ENCODE measurements at regions not wholly inside any gene's neighbourhood (a gene's known extent, or its start where the extent isn't known, plus 50 kb on each side); places are given as distances from the start of the nearest gene placed in this dataset.

DNA sequence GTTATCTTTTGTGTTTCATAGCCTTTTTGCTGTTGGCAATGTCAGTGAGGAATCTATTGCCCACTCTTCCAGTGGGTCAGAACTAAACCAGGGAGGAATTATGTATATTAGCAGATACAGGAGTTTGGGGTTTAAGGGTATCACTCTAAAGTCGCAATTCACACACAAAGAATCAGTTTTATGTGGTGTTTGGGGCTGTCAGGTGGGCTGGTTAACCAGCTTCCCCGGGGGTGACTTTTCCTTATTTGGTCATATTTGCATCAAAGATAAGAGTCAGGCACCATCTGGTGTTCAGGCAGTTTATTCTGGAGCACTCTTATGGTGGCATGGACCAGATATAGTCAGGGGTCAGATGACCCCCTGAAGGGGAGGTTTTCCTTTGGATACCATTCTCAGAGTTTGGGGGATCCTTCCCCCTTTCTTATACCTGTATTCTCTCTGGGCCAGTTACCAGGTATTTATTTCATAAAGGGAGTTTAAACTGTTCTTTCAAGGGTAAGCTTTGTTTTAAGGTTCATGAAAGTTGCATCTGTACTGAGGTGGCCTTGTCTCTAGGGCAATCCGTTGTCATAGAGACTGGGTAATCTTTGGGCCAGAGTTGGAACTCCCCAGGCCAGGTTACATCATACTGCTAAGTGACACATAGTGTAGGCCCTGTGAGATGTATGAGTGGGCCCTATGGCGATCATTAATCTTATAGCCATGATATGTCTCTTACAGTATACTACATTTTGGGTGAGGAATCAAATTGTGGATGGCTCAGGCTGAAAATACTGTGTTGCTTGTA, 148.2 kb downstream of the RWDD3 start:
- DNase-seq (no peak), ATAC-seq (ENCODE audit: low read depth in 2 of 2) (no peak)
- H3K36me3 Mint-ChIP-seq = no peaks in the 10 kb centered on the region
- no peaks in the 10 kb centered on the region for H3K4me1 Mint-ChIP-seq
- H3K9me3 Mint-ChIP-seq = peaks cover 0 to 2% (median 0%) of the 10 kb centered on the region in 7 donors
- H3K4me3 Mint-ChIP-seq = no peak overlapping the region
- no peaks in the 10 kb centered on the region for H3K27me3 Mint-ChIP-seq
- no peak overlapping the region for H3K27ac Mint-ChIP-seq

DNA sequence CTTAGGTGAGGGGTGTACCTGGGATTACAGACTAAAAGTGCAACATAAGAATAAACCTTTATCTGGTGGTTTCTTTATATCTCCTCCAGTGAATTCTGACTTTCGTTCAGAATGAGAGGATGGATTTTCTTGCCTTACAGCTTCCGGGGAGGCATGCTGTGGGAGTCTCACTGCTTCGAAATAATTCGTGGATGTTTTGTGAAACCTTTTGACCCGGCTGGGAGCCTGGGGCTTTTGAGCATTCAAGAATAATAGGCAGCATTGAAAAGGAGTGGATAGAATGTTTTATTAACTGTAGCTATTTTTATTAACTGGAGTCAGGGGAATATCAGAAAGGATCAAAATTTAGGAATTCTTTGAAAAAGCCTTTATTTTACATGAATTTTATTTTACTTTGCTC, 149.1 kb downstream of the RWDD3 start:
- H3K9me3 Mint-ChIP-seq = peaks cover 0 to 2% (median 0%) of the 10 kb centered on the region in 7 donors
- ATAC-seq (ENCODE audit: low read depth in 2 of 2) = no peak
- no peak for DNase-seq
- no peaks in the 10 kb centered on the region for H3K4me1 Mint-ChIP-seq
- H3K36me3 Mint-ChIP-seq = no peaks in the 10 kb centered on the region
- H3K4me3 Mint-ChIP-seq = no peak overlapping the region
- no peaks in the 10 kb centered on the region for H3K27me3 Mint-ChIP-seq
- no peak overlapping the region for H3K27ac Mint-ChIP-seq

DNA sequence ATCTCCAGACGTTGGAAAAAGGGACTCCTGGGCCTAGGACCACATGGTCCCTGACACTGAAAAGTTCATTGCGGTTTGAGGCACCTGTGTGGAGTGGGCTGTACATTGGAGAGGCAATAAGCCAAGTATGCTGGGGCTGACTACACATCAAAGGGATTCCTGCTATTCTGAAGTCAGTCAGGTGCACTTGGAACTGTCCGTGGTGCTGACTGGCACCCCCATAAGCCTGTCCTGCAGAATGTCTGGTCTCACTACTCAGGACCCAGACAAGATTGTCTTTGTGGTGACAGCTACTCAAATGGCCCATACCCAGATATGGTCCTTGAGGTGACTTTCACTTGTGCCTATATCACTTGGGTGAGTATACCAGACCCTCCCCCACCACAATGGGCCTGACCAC, 150.6 kb downstream of the RWDD3 start:
- H3K27me3 Mint-ChIP-seq = no peaks in the 10 kb centered on the region
- H3K36me3 Mint-ChIP-seq = no peaks in the 10 kb centered on the region
- H3K4me1 Mint-ChIP-seq = no peaks in the 10 kb centered on the region
- no peak overlapping the region for H3K4me3 Mint-ChIP-seq
- ATAC-seq (ENCODE audit: low read depth in 2 of 2) = no peak
- no peak for DNase-seq
- peaks cover 0 to 2% (median 0%) of the 10 kb centered on the region in 7 donors for H3K9me3 Mint-ChIP-seq
- no peak overlapping the region for H3K27ac Mint-ChIP-seq

DNA sequence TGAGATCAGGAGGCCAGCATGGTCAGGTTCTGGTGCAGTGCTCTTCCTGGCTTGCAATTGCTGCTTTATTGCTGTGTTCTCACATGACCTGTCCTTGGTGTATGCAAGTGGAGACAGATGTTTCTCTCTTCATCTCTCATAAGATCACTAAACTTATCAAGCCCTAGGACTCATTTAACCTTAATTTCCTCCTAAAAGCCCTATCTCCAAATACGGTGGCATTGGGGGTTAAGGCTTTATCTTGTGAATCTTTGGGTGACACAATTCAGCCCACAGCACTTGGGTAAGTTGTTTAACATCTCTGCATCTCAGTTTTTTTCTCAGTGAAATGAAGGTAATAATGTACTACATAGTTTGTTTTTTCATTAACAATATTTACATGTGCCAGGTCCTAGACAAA, 152.4 kb downstream of the RWDD3 start:
- no peak for DNase-seq
- Mint-ChIP-seq H3K27ac (no peak overlapping the region), H3K4me1 (no peaks in the 10 kb centered on the region), H3K36me3 (no peaks in the 10 kb centered on the region), H3K4me3 (no peak overlapping the region), H3K27me3 (no peaks in the 10 kb centered on the region), H3K9me3 (peaks cover 0 to 6% (median 0%) of the 10 kb centered on the region in 7 donors)
- ATAC-seq (ENCODE audit: low read depth in 2 of 2) = no peak

DNA sequence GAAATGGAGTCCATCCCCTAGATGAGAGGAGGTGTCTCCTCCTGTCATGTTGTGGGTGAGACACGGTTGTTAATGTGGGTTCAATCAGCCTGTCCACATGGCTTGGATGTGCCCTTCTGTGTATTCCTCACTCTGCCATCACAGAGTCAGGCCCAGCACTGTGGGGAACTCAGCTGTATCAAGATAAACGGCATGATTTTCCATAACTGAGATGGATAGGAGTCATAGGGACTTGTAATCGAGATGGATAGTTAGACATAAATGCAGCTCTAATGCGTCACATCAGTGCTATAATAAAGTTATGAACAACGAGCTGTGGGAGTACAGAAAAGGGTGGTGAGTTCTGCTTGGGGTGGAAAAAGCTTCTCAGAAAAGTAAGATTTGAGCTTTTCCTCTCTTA, 152.9 kb downstream of the RWDD3 start:
- H3K4me1 Mint-ChIP-seq = no peaks in the 10 kb centered on the region
- H3K36me3 Mint-ChIP-seq = no peaks in the 10 kb centered on the region

DNA sequence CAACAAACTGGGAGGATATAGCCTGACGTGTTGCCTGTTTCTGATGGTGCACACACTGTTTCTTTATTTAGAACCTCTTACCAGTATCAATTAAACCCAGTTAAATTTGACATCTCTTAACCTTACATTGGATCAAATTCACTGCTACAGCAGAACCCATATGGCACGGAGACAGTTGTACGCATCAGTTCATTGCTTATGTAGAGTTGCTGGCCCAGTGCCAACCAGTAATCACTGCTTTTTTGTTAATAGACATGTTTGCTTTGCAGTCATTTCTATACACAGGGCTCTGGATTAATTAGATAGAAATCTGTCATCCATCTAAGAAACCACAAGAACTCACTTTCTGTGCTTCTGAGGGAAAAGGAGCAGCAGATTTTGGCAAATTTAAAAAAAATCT, 154.0 kb downstream of the RWDD3 start:
- H3K27me3 Mint-ChIP-seq = no peaks in the 10 kb centered on the region
- no peaks in the 10 kb centered on the region for H3K4me1 Mint-ChIP-seq
- H3K27ac Mint-ChIP-seq = no peak overlapping the region
- ATAC-seq (ENCODE audit: low read depth in 2 of 2) (no peak), DNase-seq (no peak)
- H3K36me3 Mint-ChIP-seq = no peaks in the 10 kb centered on the region
- H3K4me3 Mint-ChIP-seq = no peak overlapping the region
- H3K9me3 Mint-ChIP-seq = peaks cover 0 to 6% (median 0%) of the 10 kb centered on the region in 7 donors

More for the DNA sequence above, 152.9 kb downstream of the RWDD3 start:
- H3K9me3 Mint-ChIP-seq = peaks cover 0 to 6% (median 0%) of the 10 kb centered on the region in 7 donors
- no peak overlapping the region for H3K27ac Mint-ChIP-seq
- H3K27me3 Mint-ChIP-seq = no peaks in the 10 kb centered on the region
- DNase-seq (no peak), ATAC-seq (ENCODE audit: low read depth in 2 of 2) (no peak)
- H3K4me3 Mint-ChIP-seq = no peak overlapping the region

DNA sequence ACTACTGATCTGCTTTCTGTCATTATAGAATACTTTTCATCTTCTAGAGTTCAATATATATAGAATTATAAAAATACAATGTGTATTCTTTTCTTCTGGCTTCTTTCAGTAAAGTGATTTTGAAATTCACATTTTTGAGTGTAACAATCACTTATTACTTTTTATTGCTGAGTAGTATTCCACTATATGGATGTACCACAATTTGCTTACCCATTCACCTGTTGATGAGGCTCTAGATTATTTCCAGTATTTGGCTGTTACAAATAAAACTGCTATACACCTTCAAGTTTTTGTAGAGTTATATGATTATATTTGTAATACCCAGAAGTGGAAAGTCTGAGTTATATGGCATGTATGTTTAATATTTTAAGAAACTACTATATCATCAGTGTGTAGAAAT, 159.4 kb downstream of the RWDD3 start:
- ATAC-seq (ENCODE audit: low read depth in 2 of 2) = no peak
- H3K27ac Mint-ChIP-seq = no peak overlapping the region

DNA sequence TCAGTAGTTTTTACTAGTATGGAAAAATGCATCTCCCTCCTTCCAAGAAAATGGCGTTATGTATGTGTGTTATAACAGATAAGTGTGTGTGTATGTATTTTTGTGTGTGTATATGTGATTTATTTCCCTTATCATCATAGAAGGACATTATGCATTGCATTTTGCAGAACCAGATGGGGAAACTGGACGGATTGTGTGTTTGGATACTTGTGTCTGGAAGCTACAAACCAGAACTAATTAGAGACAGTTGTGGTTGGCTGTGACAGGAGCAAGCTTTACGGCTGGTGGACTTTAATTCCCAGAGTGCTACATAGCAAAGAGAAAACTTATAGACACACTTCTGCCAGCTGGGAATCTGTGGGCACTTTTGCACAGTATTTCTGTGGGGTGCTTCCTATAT, 162.5 kb downstream of the RWDD3 start:
- Mint-ChIP-seq H3K27me3 (no peaks in the 10 kb centered on the region), H3K27ac (no peak overlapping the region), H3K4me1 (no peaks in the 10 kb centered on the region), H3K9me3 (peaks cover 0 to 11% (median 4%) of the 10 kb centered on the region in 7 donors), H3K36me3 (no peaks in the 10 kb centered on the region), H3K4me3 (no peak overlapping the region)
- DNase-seq = no peak
- no peak for ATAC-seq (ENCODE audit: low read depth in 2 of 2)

More for the DNA sequence above, 159.4 kb downstream of the RWDD3 start:
- no peak overlapping the region for H3K4me3 Mint-ChIP-seq
- H3K27me3 Mint-ChIP-seq = no peaks in the 10 kb centered on the region
- H3K36me3 Mint-ChIP-seq = no peaks in the 10 kb centered on the region
- no peak for DNase-seq
- no peaks in the 10 kb centered on the region for H3K4me1 Mint-ChIP-seq
- H3K9me3 Mint-ChIP-seq = peaks cover 0 to 8% (median 5%) of the 10 kb centered on the region in 7 donors

DNA sequence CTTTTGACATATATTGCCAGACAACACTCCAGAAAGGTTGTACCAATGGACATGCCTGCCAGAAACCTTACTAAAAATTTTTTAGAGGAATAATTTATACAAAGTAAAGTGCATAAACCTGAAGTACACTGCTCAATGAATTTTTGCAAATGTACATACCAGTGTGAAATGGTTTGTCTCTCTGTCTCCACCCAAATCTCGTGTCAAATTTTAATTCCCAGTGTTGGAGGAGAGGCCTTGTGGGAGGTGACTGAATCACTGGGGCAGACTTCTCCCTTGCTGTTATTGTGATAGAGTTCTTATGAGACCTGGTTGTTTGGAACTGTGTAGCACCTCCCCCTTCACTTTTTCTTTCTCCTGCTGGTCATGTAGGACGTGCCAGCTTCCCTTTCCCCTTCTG, 168.8 kb downstream of the RWDD3 start:
- Mint-ChIP-seq H3K36me3 (peaks cover 0 to 8% of the 10 kb centered on the region in 2 donors), H3K27me3 (peaks cover 3 to 14% (median 12%) of the 10 kb centered on the region in 3 donors), H3K9me3 (peaks cover 7 to 22% (median 14%) of the 10 kb centered on the region in 7 donors), H3K27ac (no peak overlapping the region), H3K4me3 (no peak overlapping the region), H3K4me1 (no peaks in the 10 kb centered on the region)
- no peak for ATAC-seq (ENCODE audit: low read depth in 2 of 2)
- no peak for DNase-seq

DNA sequence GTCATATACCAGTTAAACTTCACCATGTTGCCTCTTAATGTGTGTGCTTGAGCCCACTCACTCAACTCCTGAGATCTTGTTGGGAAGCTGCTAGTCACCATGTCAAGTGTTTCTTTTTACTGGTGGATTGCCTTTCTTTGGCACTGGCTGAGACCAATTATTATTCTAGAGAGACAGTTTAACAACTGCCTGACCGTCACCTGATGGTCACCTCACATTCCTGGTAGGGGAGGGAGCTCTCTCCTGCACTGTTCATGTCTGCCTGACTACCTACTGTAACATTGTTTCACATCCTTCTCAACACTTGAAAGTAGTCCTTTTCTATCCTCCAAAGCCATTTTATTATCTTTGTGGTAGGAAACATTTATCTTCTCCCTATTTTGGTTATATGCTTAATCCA, 172.3 kb downstream of the RWDD3 start:
- Mint-ChIP-seq H3K27me3 (peaks cover 5 to 20% (median 13%) of the 10 kb centered on the region in 3 donors), H3K4me1 (no peaks in the 10 kb centered on the region), H3K36me3 (peaks cover 0 to 8% of the 10 kb centered on the region in 2 donors), H3K9me3 (peaks cover 6 to 17% (median 12%) of the 10 kb centered on the region in 7 donors), H3K27ac (no peak overlapping the region), H3K4me3 (no peak overlapping the region)
- DNase-seq = no peak
- ATAC-seq (ENCODE audit: low read depth in 2 of 2) = no peak

DNA sequence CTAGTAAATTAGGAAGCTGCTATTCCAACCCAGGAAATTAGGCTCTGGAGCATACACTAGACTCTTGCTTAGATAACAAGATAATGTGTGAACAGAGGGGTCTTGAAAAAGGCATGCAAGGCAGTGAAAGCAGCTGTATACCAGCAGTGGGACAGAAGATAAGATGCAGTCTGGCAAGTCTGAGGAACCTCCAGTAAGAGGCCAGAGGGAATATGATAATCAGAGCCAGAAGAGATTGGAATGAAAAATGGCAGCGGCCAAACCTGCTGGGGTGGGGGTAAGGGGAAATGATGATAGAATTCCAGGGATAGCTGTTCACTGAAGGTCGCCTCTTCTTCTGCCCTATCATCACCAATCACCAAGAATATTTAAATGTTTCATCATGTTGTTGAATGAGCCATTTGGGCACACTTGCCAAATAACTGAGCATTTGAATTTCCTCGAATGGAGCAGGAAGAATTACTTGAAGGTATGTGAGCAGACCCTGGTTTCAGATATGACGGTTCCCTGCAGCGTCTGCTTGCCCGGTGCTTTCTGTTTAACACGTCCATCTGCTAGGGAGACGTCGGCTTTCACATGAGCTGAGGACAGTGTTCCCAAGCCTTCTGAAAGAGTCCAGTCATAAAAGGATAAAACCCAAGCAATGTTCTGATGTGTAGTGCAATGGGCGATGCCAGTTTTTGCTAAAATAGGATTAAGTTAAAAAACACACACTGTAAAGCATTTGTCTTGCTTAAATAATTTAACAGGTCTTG, 173.3 kb downstream of the RWDD3 start:
- Mint-ChIP-seq H3K27me3 (peaks cover 5 to 20% (median 13%) of the 10 kb centered on the region in 3 donors), H3K27ac (no peak overlapping the region), H3K9me3 (peaks cover 6 to 16% (median 12%) of the 10 kb centered on the region in 7 donors), H3K36me3 (peaks cover 0 to 8% of the 10 kb centered on the region in 2 donors), H3K4me3 (no peak overlapping the region), H3K4me1 (no peaks in the 10 kb centered on the region)
- ATAC-seq (ENCODE audit: low read depth in 2 of 2) = no peak
- DNase-seq = no peak

DNA sequence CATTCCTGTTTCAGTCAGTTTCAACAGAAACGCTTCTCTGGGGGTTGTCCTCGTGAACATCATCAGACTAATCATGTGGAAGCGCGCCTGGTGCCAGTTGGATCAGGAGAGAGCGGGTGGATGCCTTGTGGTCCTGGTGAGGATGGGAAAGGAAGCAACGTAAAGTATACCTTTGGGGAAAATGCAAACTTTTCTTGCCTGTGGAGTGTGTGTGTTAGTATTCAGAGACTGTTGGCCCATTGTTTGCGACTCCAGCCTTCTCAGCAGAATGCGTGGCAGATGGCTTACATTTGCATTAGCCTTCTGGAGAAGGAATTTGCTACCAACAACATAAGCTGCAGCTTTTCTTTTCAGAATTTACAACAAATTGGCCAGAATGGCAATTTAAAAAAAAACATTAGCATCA, 173.9 kb downstream of the RWDD3 start:
- no peak for ATAC-seq (ENCODE audit: low read depth in 2 of 2)

DNA sequence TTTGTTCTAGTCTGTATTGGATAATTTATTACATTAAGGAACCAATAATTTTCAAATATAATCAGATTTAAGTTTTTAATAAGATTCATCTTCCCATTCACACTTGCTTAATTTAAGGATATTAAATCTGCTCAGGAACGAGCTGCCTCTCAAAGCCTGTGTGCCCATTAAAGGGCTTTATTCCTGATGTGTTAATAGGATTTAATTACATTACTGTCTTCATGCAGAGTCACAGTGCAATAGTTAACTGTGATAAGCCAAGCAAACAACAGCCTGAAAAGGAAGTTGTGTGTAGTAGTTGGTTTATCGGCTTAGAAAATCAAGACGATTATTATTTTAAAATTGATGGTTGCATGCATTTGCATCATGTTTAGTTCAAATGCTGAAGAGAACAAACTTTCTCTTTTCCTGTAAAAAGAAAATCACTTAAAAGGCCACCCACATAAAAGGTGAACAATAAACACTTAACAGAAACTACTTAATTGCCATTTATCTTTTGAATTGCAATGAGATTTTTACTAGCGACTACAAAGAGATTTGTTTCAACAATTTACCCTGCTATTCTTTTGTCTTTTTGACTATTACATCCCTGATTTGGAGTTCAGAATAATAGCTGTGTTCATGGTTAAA, 174.6 kb downstream of the RWDD3 start:
- DNase-seq = no peak
- no peaks in the 10 kb centered on the region for H3K4me1 Mint-ChIP-seq
- no peak for ATAC-seq (ENCODE audit: low read depth in 2 of 2)
- H3K36me3 Mint-ChIP-seq = peaks cover 0 to 4% of the 10 kb centered on the region in 2 donors
- no peak overlapping the region for H3K4me3 Mint-ChIP-seq
- peaks cover 1 to 7% (median 5%) of the 10 kb centered on the region in 7 donors for H3K9me3 Mint-ChIP-seq
- no peak overlapping the region for H3K27ac Mint-ChIP-seq
- H3K27me3 Mint-ChIP-seq = peaks cover 5 to 20% (median 13%) of the 10 kb centered on the region in 3 donors

More for the DNA sequence above, 173.9 kb downstream of the RWDD3 start:
- Mint-ChIP-seq H3K9me3 (peaks cover 6 to 14% (median 12%) of the 10 kb centered on the region in 7 donors), H3K27ac (no peak overlapping the region), H3K36me3 (peaks cover 0 to 8% of the 10 kb centered on the region in 2 donors), H3K27me3 (peaks cover 5 to 20% (median 13%) of the 10 kb centered on the region in 3 donors), H3K4me1 (no peaks in the 10 kb centered on the region), H3K4me3 (no peak overlapping the region)
- DNase-seq = no peak

All from naive B cell (primary cell).